ENCODE measurements at regions not wholly inside any gene's neighbourhood (a gene's known extent, or its start where the extent isn't known, plus 50 kb on each side); places are given as distances from the start of the nearest gene placed in this dataset.

GRCh38 chr4:58961925-58962324, 1851.7 kb upstream of the IGFBP7 start:
- Histone ChIP-seq H3T11ph (ENCODE audit: low read length) (no peak overlapping the region), H3K79me1 (ENCODE audit: insufficient read depth, low read depth, low read length, poor library complexity, severe bottlenecking) (no peaks in the 10 kb centered on the region), H2BK15ac (ENCODE audit: low read depth, low read length) (no peak overlapping the region), H3K4me2 (ENCODE audit: insufficient read depth, insufficient read length, low read length) (no peak overlapping the region), H3K27me3 (ENCODE audit: insufficient read depth, low read length) (no peaks in the 10 kb centered on the region), H3K23ac (ENCODE audit: insufficient read length, low read depth, low read length) (no peak overlapping the region), H3K56ac (ENCODE audit: insufficient read length, low read depth, low read length) (no peak overlapping the region), H3K79me2 (ENCODE audit: insufficient read depth, low read length) (no peaks in the 10 kb centered on the region), H2AFZ (ENCODE audit: low read length) (no peak overlapping the region), H3K18ac (ENCODE audit: insufficient read length, low read depth, low read length) (no peak overlapping the region), H3K9me3 (ENCODE audit: control insufficient read depth, low read depth, low read length) (no peaks in the 10 kb centered on the region), H4K91ac (ENCODE audit: insufficient read length, low read depth, low read length) (no peak overlapping the region), H3K4me1 (ENCODE audit: insufficient read depth, low read length) (no peaks in the 10 kb centered on the region), H2BK120ac (ENCODE audit: low read depth, low read length, poor library complexity, severe bottlenecking) (no peak overlapping the region), H4K8ac (replicated peaks; ENCODE audit: insufficient read length, low read depth, low read length) (no peak overlapping the region), H2BK5ac (ENCODE audit: insufficient read length, low read length) (no peak overlapping the region), H2BK20ac (ENCODE audit: low read depth, low read length, poor library complexity, severe bottlenecking) (no peak overlapping the region), H2AK5ac (ENCODE audit: insufficient read length, low read length) (no peak overlapping the region), H3K27ac (ENCODE audit: insufficient read length, low read depth, low read length) (no peak overlapping the region), H3K14ac (ENCODE audit: insufficient read depth, low read length) (no peak overlapping the region), H3K23me2 (ENCODE audit: insufficient read length, low read depth, low read length, poor library complexity, severe bottlenecking) (no peaks in the 10 kb centered on the region), H4K5ac (ENCODE audit: insufficient read length, low read depth, low read length) (no peak overlapping the region), H4K20me1 (ENCODE audit: control insufficient read depth, insufficient read depth, insufficient read length) (no peaks in the 10 kb centered on the region), H3K9ac (ENCODE audit: extremely low read depth, insufficient read length, low read length) (no peak overlapping the region), H3K4ac (ENCODE audit: low read depth, low read length) (no peak overlapping the region), H2BK12ac (ENCODE audit: insufficient read length, low read depth, low read length) (no peak overlapping the region)
- no peak for TF ChIP-seq CTCF (conservative IDR thresholded peaks at IDR 0.05)
- no peaks in the 10 kb centered on the region for H3K9me3 Mint-ChIP-seq
- no peaks in the 10 kb centered on the region for H3K27me3 Mint-ChIP-seq (ENCODE audit: low read depth)
- H3K4me3 Mint-ChIP-seq, result no peak overlapping the region
- WGBS (ENCODE audit: extremely low coverage, insufficient read length, low lambda C conversion rate), result no CpG with 5 or more reads among the region's 2 CpGs
- DNase-seq, result no peak
- no peaks in the 10 kb centered on the region for H3K4me1 Mint-ChIP-seq
- H3K27ac Mint-ChIP-seq, result no peak overlapping the region
- H3K36me3 Mint-ChIP-seq (ENCODE audit: insufficient read depth in 1 of 3, low read depth in 3 of 3), result no peaks in the 10 kb centered on the region

All from H9 (cell line).